ENCODE measurements at regions not wholly inside any gene's neighbourhood (a gene's known extent, or its start where the extent isn't known, plus 50 kb on each side); places are given as distances from the start of the nearest gene placed in this dataset.

DNA sequence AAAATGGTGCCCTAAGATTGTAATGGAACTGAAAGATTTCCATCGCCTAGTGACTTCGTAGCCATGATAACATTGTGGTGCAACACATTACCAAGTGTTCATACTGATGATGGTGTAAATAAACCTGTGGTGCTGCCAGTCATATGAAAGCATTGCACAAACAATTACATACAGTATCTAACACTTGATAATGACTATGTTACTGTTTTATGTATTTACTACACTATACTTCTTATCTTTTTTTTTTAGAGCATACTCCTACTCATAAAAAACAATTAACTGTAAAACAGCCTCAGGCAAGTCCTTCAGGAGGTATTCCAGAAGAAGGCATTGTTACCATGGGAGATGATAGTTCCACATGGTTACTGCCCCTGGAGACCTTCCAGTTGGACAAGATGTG lies 152.7 kb upstream of the EDNRA start:
- no peak for DNase-seq

DNA sequence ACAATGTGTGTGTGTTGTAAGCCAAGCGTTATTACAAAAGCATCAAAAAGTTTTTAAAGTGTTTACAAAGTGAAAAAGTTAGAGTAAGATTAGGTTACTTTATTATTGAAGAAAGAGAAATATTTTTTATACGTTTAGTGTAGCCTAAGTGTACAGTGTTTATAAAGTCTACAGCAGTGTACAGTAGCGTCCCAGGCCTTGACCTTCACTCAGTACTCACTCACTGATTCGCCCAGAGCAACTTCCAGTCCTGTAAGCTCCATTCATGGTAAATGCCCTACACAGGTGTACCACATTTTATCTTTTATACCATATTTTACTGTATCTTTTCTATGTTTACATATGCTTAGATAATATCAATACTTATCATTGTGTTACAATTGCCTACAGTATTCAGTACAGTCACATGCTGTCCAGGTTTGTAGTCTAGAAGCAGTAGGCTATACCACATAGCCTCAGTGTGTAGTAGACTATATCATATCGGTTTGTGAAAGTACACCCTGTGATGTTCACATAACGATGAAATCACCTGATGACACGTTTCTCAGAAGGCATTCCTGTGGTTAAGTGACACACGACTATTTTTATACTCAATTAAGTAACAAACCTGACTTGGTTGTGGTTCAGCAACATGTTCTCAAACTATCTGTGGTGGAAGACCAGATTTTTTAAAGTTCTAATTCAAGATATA lies 152.0 kb upstream of the EDNRA start:
- DNase-seq = no peak

DNA sequence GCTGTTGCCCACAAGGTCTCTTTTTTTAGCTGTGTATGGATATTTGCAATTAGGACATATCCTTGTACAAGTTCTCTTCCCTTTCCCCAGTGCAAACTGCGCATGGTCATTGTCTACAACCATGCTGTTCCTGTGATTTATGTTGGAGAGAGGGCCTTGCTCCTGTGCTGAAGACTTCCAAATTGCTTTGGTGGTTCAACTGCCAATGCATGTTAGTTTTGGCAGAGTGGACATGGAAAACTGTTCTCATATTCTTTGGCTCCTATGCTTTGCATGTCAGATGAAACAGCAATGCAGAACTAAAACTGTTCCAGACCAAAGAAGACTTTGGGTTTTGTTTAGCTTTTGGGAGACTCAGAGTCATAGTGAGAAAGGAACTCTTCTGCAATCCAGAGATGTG lies 148.8 kb upstream of the EDNRA start:
- DNase-seq = no peak

DNA sequence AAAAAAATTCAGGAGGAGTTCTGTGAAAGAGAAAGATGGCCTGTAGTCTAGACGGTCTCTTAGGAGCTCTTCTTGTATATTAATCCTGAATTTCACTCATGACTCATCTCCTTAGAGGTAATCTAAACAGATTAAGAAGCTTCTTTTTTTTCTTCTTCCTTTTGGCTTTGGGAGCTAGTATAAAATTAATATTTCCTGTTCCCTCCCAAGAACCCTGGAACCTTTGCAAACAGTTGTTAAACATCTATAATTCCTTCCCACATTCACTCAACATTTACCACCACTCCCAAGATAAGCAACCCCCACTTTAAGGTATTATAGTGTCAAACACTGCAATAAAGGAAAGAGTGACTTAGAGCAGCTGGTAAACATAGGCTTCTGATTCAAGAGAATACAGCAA lies 146.4 kb upstream of the EDNRA start:
- DNase-seq = no peak

DNA sequence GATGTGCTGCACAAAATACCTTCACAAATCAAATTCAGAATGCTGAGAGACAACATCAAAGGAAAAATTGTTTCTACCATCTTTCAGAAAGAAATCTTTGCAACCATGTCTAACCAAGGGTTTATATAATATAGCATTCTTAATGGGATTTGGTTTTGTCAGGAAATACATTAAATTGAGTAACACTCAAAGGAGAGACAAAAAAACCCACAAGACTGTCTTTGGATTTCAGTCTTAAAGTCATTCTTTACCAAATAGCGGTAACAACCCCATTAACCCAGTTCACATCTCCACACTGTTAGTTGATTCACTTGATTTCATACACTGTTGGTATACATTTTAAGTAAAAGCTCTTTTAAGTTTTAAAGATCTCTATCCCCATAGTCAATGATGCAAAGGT lies 145.7 kb upstream of the EDNRA start:
- no peak for DNase-seq

DNA sequence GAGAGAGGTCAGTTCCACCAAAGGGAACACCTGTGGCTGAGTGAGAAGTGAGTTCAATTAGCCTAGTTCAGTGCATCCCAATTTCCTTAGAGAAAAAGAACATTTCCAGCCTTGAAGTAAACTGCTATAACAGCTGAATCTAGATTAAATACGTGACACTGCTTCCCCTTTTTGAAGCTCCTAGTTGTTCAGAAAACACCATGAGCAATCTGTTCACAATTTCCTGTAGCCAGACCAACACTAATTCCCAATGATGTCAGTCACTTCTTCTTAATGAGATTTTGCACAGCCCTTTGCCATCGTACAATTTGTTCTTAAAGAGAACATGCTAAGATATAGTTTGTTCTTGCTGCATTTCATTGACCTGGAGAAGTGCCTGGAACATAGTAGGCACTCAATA lies 144.6 kb upstream of the EDNRA start:
- no peak for DNase-seq

DNA sequence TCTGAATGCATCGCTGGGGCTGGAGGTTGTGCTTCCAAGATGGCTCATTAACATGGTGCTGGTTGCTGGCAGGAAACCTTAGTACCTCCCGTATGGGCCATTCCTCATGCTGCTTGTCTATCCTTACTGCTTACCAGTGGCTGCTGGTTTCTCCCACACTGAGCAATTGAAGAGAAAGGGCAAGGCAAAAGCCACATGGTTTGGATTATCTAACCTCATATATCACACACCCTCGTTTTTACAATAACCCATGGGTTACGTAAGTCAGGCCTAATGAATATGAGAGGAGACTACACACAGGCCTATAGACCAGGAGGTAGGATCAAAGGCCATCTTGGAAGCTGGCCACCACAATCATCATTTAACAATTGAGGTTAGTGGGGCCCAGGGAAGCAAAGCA lies 141.8 kb upstream of the EDNRA start:
- no peak for DNase-seq

DNA sequence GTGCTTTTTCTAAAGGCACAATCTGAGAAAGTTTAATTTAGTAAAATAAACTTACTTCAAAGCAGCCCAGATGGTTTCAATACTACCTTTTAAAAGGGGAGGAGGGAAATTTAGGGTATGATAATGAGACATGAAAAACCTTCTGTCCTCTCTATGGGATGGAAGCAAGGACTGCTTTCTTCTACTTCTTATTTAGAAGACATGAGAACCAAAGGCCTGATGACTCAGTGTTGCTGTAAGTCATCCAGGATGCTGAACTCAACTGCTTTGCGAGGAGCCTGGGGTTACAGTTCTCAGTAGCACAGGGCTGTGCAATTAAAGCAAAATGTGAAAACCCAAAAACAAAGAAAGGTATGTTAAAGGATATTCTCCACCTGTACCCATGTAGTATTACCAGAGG lies 140.8 kb upstream of the EDNRA start:
- DNase-seq = no peak

DNA sequence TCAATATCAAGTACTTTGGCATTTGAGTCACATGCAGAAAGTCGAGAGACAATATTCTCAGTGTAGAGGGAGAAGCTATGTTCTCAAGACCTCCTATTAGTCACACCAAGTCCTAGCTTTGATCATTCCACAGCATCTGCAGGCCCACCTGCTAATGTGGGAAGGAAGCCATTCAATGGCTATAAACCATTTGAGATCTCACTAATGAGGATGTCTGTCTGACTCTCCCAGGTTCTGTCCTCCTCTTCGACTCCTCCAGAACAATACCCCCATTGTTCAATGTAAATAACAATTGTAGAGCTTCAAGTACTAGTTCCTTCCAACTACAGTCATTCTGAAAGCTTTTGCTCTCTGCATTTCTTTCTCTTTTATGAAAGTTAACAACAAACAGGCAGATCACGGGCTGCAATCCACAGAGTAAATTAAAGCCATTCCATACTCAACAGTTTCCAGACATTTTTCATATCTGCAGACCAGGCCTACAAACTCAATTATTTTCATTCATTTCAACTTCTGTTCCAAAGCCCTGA lies 140.2 kb upstream of the EDNRA start:
- no peak for DNase-seq

DNA sequence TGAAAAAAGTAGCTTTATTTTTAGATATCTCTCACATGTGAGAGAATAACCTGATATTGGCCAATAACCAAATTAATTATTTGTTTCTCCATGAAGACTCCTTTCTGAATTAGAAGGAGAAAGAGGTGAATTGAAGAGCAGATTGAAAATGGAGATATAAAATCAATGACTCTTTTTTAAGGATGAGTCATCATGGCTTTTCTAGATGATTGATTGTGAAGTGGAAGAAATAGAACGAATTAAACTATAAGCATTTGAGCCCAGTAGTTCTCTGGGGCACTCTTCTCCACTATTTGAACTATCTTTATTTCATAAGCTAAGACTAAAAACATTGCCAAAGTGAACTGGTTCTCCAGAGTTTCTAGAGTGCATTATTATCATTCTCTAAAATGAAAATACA lies 137.2 kb upstream of the EDNRA start:
- no peak for DNase-seq

DNA sequence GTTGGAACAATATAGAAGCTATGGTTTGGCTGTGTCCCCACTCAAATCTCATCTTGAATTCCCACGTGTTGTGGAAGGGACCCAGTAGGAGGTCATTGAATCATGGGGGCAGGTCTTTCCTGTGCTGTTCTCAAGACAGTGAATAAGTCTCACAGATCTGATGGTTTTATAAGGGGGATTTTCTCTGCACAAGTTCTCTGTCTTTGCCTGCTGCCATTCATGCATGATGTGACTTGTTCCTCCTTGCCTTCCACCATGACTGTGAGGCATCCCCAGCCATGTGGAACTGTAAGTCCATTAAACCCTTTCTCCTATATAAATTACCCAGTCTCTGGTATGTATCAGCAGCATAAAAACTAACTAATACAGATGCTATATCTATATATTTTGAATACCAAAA lies 135.2 kb upstream of the EDNRA start:
- DNase-seq = no peak

DNA sequence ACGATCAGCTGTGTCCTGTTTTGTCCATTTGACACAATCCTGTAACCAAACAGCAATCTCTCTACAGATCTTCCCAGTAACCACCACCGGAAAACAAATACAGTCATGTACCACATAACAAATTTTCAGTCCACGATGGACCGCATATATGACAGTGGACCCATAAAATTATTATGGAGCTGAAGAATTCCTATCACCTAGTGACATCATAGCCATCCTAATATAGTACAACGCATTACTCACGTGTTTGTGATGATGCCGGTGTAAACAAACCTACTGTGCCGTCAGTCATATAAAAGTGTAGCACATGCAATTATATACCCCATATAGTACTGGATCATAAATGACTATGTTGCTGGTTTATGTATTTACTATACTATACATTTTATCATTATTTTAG lies 133.7 kb upstream of the EDNRA start:
- DNase-seq = no peak

DNA sequence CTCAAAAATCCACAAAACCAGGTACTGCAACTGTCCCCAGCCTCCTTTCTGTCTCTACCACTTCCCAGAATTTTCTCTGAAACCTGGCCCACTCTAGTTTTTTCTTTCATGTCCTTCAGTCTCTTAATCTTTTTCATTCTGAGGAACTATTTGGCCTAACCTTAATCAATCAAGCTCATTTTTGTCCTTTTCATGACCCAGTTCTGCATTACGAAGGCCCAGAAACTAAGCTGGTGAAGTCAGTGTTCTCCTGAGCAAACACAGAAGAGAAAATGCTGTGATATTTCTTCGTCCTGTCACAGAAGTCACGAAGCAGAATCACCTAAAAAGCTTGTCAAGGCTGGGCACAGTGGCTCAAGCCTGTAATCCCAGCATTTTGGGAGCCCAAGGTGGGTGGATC lies 131.7 kb upstream of the EDNRA start:
- no peak for DNase-seq

DNA sequence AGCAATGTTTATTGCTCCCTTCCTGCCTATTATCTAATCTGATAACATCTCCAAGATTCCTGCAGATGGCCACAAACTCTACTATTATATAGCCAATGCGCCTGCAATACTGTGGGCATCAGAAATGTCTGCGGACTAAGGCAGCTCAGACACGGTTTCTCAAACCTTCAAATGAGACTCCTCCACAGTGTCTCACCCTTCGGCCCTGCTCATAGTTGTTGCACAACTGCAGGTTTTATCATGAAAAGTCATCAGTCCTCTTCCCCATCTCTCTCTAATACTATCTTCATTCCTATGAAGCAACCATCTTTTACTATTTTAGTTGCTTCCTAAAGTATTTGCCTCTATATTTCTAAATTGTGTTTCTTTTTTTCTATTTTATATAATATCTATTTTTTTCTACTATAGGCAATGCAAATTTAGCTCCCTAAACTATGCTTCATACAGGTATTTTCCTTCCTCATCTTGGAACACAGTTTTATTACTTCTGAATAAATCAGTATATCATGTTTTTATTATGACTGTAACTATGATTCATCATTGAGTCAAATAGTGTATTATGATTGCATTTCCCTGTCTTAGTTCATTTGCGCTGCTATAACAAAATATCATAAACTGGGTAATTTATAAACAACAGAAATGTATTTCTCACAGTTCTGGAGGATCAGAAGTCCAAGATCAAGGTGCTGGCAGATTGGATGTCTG lies 129.7 kb upstream of the EDNRA start:
- no peak for DNase-seq

DNA sequence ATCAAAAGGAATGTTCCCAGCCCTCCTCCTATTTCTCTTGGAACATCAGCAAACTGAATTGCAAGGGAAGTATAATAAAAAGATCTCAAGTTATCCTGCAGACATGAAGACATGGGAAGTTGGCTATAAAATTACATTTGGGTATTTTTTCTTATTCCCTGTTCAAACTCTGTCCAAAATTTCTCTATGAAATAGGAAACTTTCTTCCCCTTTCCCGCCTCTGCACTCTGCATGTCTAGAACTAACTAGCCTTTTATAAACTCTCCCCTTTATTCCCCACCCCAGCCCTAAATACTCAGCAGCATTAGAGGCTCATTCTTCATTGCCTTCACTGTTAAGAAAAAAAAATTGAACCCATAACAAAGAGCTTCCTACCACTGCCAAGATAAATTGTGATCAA lies 126.7 kb upstream of the EDNRA start:
- no peak for DNase-seq

DNA sequence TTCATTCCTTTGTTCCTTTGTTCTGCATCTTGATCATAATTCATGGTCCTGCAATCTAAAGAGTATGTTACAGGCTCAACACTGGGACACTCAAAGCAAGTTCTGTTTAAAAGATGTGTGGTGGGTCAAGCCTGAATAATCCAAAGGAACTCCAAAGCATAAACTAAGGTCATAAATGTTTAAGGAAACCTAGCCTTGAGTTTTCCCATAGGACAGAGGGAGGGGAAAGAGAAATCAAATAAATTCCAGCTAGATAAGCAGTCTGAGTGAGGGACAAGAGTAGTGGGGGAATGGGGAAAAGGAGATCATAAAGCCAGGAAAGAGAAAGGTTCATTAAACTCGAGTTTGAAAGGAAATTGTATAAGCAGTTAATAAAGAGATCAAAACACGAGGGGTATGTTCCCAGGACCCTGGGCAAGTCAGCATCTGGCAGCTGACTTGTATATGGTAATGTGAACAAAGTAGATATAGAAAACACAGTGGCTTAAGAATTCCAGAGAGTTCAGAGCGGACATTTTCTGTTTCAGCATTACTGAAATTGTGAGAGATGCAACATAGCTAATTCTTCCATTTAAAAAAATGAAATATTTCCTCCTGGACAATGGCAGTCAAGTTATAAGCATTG lies 125.8 kb upstream of the EDNRA start:
- no peak for DNase-seq

DNA sequence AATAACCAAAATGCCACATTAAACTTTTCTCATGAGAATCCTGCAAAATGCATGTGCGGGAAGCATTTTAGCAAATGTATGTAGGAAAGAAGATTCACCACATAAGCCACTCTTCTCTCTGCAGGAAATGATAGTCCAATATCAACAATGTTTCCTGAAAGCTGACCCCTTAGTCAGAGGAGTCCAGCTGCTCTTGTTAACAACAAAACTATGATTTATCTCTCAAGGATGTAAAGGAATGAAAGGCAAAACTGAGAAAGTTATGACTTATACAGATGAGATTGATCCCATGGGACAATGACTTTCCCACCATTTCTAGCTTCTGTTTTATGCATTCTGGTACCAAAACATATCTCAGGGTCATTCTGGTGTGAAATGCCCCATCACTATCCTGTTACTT lies 125.0 kb upstream of the EDNRA start:
- no peak for DNase-seq

DNA sequence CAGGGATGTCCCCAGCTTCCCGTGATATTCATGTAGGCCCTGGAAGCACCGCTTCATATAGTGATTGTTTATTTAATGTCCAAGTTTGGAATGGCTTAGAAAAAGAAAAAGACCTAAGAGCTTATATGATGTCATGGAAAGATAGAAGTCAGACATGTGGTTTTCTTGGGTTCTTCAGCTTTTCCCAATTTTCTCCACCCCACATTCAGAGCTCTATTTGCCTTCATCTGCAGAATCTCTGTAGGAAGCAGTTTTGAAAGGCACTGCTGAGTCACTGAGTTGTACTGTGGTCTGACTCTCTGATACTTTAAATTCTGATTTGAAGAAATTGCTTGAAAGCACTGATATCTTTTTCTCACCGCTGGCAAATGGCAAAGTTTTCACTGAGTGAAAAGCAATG lies 120.6 kb upstream of the EDNRA start:
- DNase-seq = no peak

DNA sequence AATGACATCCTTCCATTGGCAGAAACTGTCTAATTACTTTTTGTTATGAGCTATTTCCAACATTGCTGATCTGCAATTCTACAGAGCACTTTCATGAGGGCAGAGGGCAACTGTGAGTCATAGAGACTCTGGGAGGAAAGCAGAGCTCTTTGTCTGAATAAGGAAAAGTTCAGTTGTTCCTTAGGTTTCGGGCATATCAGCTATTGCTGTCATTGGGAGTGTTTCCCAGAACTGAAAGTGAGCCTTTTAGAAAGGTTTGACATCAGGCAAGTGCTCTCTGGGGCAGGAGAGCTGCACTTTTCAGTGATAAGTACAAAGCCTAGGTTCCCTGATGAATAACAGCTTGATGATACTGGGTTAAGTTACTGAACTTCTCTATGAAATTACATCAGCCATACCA lies 119.2 kb upstream of the EDNRA start:
- no peak for DNase-seq

DNA sequence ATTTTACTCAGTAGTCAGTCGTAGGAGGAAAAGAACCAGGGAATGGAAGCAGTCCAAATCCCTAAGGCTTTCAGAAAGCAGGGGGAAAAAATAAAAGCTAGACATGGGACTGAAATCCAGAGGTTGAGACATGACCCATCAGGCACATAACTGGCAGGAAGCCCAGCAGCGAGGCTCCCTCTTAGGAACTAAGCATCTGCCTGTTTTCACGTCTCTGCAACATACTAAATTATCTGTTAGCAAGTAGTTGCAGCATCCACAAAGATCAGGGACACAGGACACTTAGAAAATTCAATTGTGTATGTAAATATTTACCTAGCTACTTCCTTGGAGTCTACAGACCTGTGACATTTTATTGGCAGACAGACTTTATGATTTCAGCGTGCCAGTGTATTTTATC lies 118.0 kb upstream of the EDNRA start:
- DNase-seq = no peak

DNA sequence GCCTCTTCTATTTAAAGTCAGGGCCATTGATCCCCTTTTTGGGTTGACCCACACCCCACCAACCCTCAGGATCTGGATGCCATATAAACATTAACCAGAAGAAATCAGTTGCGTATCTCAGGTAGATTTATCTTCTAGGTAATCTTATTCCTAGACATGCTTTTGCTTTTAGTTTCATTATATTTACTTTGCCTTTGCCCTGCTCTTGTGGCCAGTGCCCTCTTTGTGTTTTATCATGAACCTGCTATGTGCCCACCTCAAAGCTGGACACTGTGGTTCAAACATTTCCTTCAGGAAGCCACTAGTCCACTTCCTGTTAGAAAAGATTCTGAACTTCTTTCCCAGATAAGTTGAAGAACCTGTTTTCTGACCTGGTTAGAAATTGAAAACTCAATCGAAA lies 117.4 kb upstream of the EDNRA start:
- no peak for DNase-seq

DNA sequence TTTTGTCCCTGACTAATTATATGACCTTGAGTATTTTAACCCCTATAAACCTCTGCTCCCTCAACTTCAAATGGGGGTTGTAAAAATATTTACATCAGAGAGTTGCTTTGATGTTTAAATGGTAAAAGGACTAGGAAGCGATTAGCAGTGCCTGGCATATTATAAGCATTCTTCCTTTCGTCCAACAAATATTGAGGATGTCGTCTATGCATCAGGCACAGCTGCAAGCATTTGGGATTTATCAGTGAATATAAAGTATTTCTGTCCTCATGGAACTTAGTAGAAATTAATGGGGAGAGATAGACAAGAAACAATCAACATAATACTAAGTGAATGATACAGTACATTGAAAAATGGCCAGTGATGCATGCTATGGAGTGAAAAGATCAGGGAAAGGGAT lies 115.5 kb upstream of the EDNRA start:
- DNase-seq = no peak

DNA sequence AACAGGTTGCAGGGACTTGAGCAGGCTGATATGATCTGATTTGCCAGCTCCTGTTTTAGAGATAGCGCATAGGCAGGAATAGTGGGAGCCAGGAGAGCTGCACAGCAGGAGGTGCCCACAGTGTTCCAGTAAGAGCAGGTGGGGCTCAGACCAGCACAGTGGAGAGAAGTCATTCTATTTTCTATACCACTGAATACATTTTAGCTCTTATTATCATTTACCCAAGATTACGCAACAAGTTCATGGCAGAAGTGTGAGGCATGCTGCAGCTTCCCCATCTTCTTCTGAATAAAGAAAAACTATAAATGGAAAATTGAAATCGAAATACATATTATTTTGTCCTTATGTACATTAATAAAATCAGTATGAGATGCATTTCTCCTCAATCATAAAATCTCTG lies 114.7 kb upstream of the EDNRA start:
- DNase-seq = no peak

DNA sequence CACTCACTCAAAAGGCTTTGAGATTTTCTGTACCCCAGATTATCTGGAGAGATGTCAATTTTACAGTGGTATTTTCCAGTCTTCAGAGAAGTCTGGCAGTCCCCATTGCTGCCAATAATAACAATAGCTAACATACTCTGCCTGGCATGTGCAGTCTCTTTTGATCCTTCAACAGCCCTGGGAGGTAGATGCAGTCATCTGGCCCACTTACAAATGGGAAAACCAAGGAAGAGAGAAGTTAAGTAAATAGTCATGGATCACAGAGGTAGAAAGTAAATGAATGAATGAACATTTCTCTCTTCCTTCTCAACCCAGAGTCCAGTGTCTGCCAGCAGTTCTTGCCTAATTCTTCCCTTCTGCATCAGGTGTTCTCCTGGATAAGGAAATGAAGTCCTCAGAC lies 113.0 kb upstream of the EDNRA start:
- no peak for DNase-seq

DNA sequence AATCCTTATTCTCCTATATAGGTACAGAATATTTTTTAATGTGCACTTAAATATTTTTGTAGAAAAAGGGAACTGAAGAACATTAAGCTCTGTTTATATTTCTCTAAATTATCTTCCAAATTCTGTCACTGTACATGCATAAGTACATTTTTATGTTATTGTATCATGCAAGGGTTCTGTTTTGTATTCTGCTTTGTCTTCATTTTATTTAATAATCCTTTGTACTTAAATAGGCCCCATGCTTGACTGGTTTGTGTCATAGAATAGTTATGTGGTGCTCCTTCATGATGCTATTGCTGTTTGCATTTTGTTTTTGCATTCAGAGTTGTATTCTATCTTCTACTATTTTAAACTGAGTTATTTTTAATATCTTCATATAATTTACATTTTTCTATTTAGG lies 111.9 kb upstream of the EDNRA start:
- no peak for DNase-seq
